Erythroblast (primary cell): ENCODE measurements at regions not wholly inside any gene's neighbourhood (a gene's known extent, or its start where the extent isn't known, plus 50 kb on each side); places are given as distances from the start of the nearest gene placed in this dataset.

Experiments
- GATA1 ChIP-seq: IDR thresholded peaks from 2 replicates; pipeline ENCODE4 v1.6.1; 2011; ENCODE audit warnings: low read depth, mild to moderate bottlenecking, control low read depth, low read length, moderate library complexity
- POLR2A ChIP-seq: IDR thresholded peaks from 2 replicates; pipeline ENCODE4 v1.6.1; 2011; ENCODE audit warnings: mild to moderate bottlenecking, low read length

DNA sequence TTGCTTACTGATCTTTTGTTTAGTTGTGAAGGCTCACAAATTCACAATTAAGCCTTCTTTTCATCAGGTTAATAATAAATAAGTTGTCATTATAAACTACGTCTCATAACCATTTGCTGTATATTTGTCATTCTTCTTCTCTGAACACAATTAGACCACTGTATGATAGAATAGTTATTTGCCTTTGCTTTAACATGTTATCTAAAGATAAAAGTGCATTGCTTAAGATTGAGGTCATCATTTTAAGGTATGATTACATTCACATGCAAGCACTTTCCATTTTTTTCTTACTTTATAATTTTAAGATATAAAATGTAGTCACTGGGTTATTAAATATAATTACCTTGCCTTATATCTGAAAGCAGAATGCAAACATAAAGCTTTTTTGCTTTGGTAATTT, 80.1 kb upstream of the GLS start:
- TF ChIP-seq POLR2A = no peak
- no peak for TF ChIP-seq GATA1
